ENCODE measurements at regions not wholly inside any gene's neighbourhood (a gene's known extent, or its start where the extent isn't known, plus 50 kb on each side); places are given as distances from the start of the nearest gene placed in this dataset.

- H3K27ac Mint-ChIP-seq (ENCODE audit: unreplicated experiment), result no peak overlapping the region
- H3K27me3 Mint-ChIP-seq (ENCODE audit: insufficient read depth, unreplicated experiment), result peaks cover 5% of the 10 kb centered on the region
- H3K4me1 ChIP-seq, result no peaks in the 10 kb centered on the region
- no peaks in the 10 kb centered on the region for H3K4me1 Mint-ChIP-seq (ENCODE audit: low read depth, unreplicated experiment)
- no peaks in the 10 kb centered on the region for H3K9me3 Mint-ChIP-seq (ENCODE audit: unreplicated experiment)
- POLR2A ChIA-PET, result no interaction called here
- no peaks in the 10 kb centered on the region for H3K36me3 ChIP-seq (ENCODE audit: control insufficient read depth, insufficient read depth, low read length)
- no peak overlapping the region for H3K4me3 ChIP-seq (ENCODE audit: low read depth, low read length)
- H3K4me3 Mint-ChIP-seq (ENCODE audit: unreplicated experiment), result no peak overlapping the region
- BruUV-seq (replicated peaks), result no TSS peak
- TF ChIP-seq CTCF (IDR thresholded peaks at IDR 0.05; ENCODE audit: insufficient read depth in 1 of 2, low read depth in 1 of 2, low read length in 1 of 2, severe bottlenecking in 1 of 2, unreplicated experiment in 1 of 2), result no peak
- intact Hi-C loops (cut with micrococcal nuclease; ENCODE audit: unreplicated experiment), result no loop called here
- no peaks in the 10 kb centered on the region for H3K27me3 ChIP-seq (replicated peaks; ENCODE audit: control insufficient read depth, insufficient read depth, low read length)
- H3K9me3 ChIP-seq, result no peaks in the 10 kb centered on the region
- no peak for DNase-seq
- no peaks in the 10 kb centered on the region for H3K36me3 Mint-ChIP-seq (ENCODE audit: insufficient read depth, unreplicated experiment)
- CTCF ChIA-PET, result no interaction called here
Observed at GRCh38 chr11:29916040-29916439, 100.8 kb downstream of the KCNA4 start.

GRCh38 chr11:29914203-29914930, 102.5 kb downstream of the KCNA4 start:
- intact Hi-C loops (cut with micrococcal nuclease; ENCODE audit: unreplicated experiment), result no loop called here
- Histone ChIP-seq H3K36me3 (ENCODE audit: control insufficient read depth, insufficient read depth, low read length) (no peaks in the 10 kb centered on the region), H3K4me3 (ENCODE audit: low read depth, low read length) (no peak overlapping the region), H3K9me3 (no peaks in the 10 kb centered on the region), H3K4me1 (no peaks in the 10 kb centered on the region), H3K27me3 (replicated peaks; ENCODE audit: control insufficient read depth, insufficient read depth, low read length) (no peaks in the 10 kb centered on the region)
- Mint-ChIP-seq H3K4me1 (ENCODE audit: low read depth, unreplicated experiment) (no peaks in the 10 kb centered on the region), H3K27ac (ENCODE audit: unreplicated experiment) (no peak overlapping the region), H3K36me3 (ENCODE audit: insufficient read depth, unreplicated experiment) (no peaks in the 10 kb centered on the region), H3K27me3 (ENCODE audit: insufficient read depth, unreplicated experiment) (peaks cover 5% of the 10 kb centered on the region), H3K9me3 (ENCODE audit: unreplicated experiment) (no peaks in the 10 kb centered on the region), H3K4me3 (ENCODE audit: unreplicated experiment) (no peak overlapping the region)
- no TSS peak for BruUV-seq (replicated peaks)
- ChIA-PET POLR2A (no interaction called here), CTCF (no interaction called here)
- TF ChIP-seq CTCF (IDR thresholded peaks at IDR 0.05; ENCODE audit: insufficient read depth in 1 of 2, low read depth in 1 of 2, low read length in 1 of 2, severe bottlenecking in 1 of 2, unreplicated experiment in 1 of 2), result no peak
- DNase-seq, result no peak

GRCh38 chr11:29913352-29913751, 103.5 kb downstream of the KCNA4 start:
- Mint-ChIP-seq H3K36me3 (ENCODE audit: insufficient read depth, unreplicated experiment) (no peaks in the 10 kb centered on the region), H3K27ac (ENCODE audit: unreplicated experiment) (no peak overlapping the region), H3K9me3 (ENCODE audit: unreplicated experiment) (no peaks in the 10 kb centered on the region), H3K4me3 (ENCODE audit: unreplicated experiment) (no peak overlapping the region), H3K27me3 (ENCODE audit: insufficient read depth, unreplicated experiment) (peaks cover 5% of the 10 kb centered on the region), H3K4me1 (ENCODE audit: low read depth, unreplicated experiment) (no peaks in the 10 kb centered on the region)
- TF ChIP-seq CTCF (IDR thresholded peaks at IDR 0.05; ENCODE audit: insufficient read depth in 1 of 2, low read depth in 1 of 2, low read length in 1 of 2, severe bottlenecking in 1 of 2, unreplicated experiment in 1 of 2), result no peak
- BruUV-seq (replicated peaks), result no TSS peak
- Histone ChIP-seq H3K27me3 (replicated peaks; ENCODE audit: control insufficient read depth, insufficient read depth, low read length) (no peaks in the 10 kb centered on the region), H3K36me3 (ENCODE audit: control insufficient read depth, insufficient read depth, low read length) (no peaks in the 10 kb centered on the region), H3K4me3 (ENCODE audit: low read depth, low read length) (no peak overlapping the region), H3K4me1 (no peaks in the 10 kb centered on the region), H3K9me3 (no peaks in the 10 kb centered on the region)
- POLR2A ChIA-PET, result no interaction called here
- CTCF ChIA-PET, result no interaction called here
- DNase-seq, result no peak
- intact Hi-C loops (cut with micrococcal nuclease; ENCODE audit: unreplicated experiment), result no loop called here

All from Caco-2 (cell line).